ENCODE measurements at regions not wholly inside any gene's neighbourhood (a gene's known extent, or its start where the extent isn't known, plus 50 kb on each side); places are given as distances from the start of the nearest gene placed in this dataset.

DNA sequence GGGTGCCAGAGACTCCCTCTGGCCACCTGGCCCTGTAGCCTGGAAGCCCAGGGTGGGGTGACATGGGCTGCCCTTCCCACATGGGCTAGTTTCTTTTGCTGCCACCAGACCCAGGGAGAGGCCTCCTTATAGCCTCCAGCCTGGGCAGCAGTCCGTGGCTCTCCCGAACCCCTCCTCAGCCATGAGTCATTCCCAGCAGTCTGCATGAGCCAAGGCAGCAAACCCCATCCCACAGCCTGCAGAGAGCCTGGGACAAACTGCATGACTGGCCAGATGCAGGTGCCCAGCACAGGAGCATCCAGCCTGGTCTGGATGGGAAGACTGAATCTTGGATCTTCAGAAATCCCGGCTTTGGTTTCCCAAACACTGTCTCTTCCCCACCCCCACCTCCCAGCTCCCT is 75.7 kb downstream of the MRPL14 start:
- TF ChIP-seq, protein P1, sequence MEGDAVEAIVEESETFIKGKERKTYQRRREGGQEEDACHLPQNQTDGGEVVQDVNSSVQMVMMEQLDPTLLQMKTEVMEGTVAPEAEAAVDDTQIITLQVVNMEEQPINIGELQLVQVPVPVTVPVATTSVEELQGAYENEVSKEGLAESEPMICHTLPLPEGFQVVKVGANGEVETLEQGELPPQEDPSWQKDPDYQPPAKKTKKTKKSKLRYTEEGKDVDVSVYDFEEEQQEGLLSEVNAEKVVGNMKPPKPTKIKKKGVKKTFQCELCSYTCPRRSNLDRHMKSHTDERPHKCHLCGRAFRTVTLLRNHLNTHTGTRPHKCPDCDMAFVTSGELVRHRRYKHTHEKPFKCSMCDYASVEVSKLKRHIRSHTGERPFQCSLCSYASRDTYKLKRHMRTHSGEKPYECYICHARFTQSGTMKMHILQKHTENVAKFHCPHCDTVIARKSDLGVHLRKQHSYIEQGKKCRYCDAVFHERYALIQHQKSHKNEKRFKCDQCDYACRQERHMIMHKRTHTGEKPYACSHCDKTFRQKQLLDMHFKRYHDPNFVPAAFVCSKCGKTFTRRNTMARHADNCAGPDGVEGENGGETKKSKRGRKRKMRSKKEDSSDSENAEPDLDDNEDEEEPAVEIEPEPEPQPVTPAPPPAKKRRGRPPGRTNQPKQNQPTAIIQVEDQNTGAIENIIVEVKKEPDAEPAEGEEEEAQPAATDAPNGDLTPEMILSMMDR (IDR thresholded peaks at IDR 0.05) = no peak
- TF ChIP-seq CHD2 (IDR thresholded peaks at IDR 0.05; ENCODE audit: low read length, partially characterized antibody) = no peak
- TF ChIP-seq SMC3 (IDR thresholded peaks at IDR 0.05; ENCODE audit: low read depth, low read length) = no peak
- TF ChIP-seq, protein P2, sequence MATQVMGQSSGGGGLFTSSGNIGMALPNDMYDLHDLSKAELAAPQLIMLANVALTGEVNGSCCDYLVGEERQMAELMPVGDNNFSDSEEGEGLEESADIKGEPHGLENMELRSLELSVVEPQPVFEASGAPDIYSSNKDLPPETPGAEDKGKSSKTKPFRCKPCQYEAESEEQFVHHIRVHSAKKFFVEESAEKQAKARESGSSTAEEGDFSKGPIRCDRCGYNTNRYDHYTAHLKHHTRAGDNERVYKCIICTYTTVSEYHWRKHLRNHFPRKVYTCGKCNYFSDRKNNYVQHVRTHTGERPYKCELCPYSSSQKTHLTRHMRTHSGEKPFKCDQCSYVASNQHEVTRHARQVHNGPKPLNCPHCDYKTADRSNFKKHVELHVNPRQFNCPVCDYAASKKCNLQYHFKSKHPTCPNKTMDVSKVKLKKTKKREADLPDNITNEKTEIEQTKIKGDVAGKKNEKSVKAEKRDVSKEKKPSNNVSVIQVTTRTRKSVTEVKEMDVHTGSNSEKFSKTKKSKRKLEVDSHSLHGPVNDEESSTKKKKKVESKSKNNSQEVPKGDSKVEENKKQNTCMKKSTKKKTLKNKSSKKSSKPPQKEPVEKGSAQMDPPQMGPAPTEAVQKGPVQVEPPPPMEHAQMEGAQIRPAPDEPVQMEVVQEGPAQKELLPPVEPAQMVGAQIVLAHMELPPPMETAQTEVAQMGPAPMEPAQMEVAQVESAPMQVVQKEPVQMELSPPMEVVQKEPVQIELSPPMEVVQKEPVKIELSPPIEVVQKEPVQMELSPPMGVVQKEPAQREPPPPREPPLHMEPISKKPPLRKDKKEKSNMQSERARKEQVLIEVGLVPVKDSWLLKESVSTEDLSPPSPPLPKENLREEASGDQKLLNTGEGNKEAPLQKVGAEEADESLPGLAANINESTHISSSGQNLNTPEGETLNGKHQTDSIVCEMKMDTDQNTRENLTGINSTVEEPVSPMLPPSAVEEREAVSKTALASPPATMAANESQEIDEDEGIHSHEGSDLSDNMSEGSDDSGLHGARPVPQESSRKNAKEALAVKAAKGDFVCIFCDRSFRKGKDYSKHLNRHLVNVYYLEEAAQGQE (IDR thresholded peaks at IDR 0.05; ENCODE audit: low read depth, low read length) = 0 out of 2 replicates have a peak, but pooled peaks have one; percentile 17
- no peak for TF ChIP-seq TAF1 (IDR thresholded peaks at IDR 0.05; ENCODE audit: borderline replicate concordance, low read depth, low read length)
- peak; percentile 52; the same call in 1 of the 2 replicates for TF ChIP-seq TCF12 (IDR thresholded peaks at IDR 0.05)
- TF ChIP-seq NRF1 (IDR thresholded peaks at IDR 0.05; ENCODE audit: low read depth, low read length) = no peak
- no peak for TF ChIP-seq RCOR1 (IDR thresholded peaks at IDR 0.05; ENCODE audit: low read length)
- TF ChIP-seq JUND (IDR thresholded peaks at IDR 0.05) = no peak; the same call in 1 of the 2 replicates

All from SK-N-SH (cell line).